Subcutaneous abdominal adipose tissue (tissue), 5 donors: ENCODE measurements at regions not wholly inside any gene's neighbourhood (a gene's known extent, or its start where the extent isn't known, plus 50 kb on each side); places are given as distances from the start of the nearest gene placed in this dataset.
"Not testable (repeated sequence)": the region's sequence is repeated elsewhere in the genome, so short reads cannot be mapped to it uniquely, and the experiment has no call there.

Experiments
- H3K27ac ChIP-seq: one replicate; pipeline ENCODE4 v1.7.0; 2013; ENCODE audit warnings: low read depth, mild to moderate bottlenecking, inconsistent platforms, low read length, moderate library complexity
- H3K27me3 ChIP-seq, 5 donors: one replicate each; pipeline ENCODE4 v1.7.0; 2013; ENCODE audit warnings: low read length in 5 of 5, inconsistent platforms in 1 of 5; ENCODE audit not compliant: control insufficient read depth in 5 of 5, insufficient read depth in 4 of 5
- H3K36me3 ChIP-seq, 5 donors: one replicate each; pipeline ENCODE4 v1.7.0; 2013; ENCODE audit warnings: low read length in 5 of 5; ENCODE audit not compliant: control insufficient read depth in 5 of 5, insufficient read depth in 5 of 5
- H3K4me1 ChIP-seq, 5 donors: one replicate each; pipeline ENCODE4 v1.7.0; 2013; ENCODE audit warnings: low read length in 5 of 5, mild to moderate bottlenecking in 3 of 5, moderate library complexity in 1 of 5; ENCODE audit not compliant: control insufficient read depth in 5 of 5, insufficient read depth in 5 of 5
- H3K4me3 ChIP-seq, 5 donors: one replicate each; pipeline ENCODE4 v1.7.0; 2013; ENCODE audit warnings: low read length in 5 of 5, low read depth in 1 of 5
- H3K9ac ChIP-seq, 5 donors: one replicate each; pipeline ENCODE4 v1.7.0; 2013; ENCODE audit warnings: low read length in 5 of 5, mild to moderate bottlenecking in 4 of 5, moderate library complexity in 3 of 5
- H3K9me3 ChIP-seq, 5 donors: one replicate each; pipeline ENCODE4 v1.7.0; 2013; ENCODE audit warnings: low read length in 5 of 5; ENCODE audit not compliant: control insufficient read depth in 5 of 5
- donor health status: healthy.
- donor health status: healthy.
- donor health status: healthy.
- donor health status: healthy.
- donor health status: healthy.

- not testable (repeated sequence) for H3K9ac ChIP-seq, H3K9me3 ChIP-seq, H3K27ac ChIP-seq, H3K27me3 ChIP-seq, H3K36me3 ChIP-seq, H3K4me3 ChIP-seq
- H3K4me1 ChIP-seq: peaks cover 0 to 21% (median 17%) of the 10 kb centered on the region in 5 donors
These were observed 80.2 kb upstream of the CD28 start for GRCh38 chr2:203626247-203626646.

- Histone ChIP-seq H3K27ac (no peak overlapping the region), H3K4me1 (peaks cover 0 to 24% (median 21%) of the 10 kb centered on the region in 5 donors), H3K27me3 (no peaks in the 10 kb centered on the region), H3K9ac (no peak overlapping the region), H3K36me3 (no peaks in the 10 kb centered on the region), H3K4me3 (no peak overlapping the region), H3K9me3 (no peaks in the 10 kb centered on the region)
These were observed 79.3 kb upstream of the CD28 start for GRCh38 chr2:203626952-203627681.

GRCh38 chr2:203629699-203630098, 76.7 kb upstream of the CD28 start:
- H3K9ac ChIP-seq: no peak overlapping the region
- H3K27ac ChIP-seq: no peak overlapping the region
- no peaks in the 10 kb centered on the region for H3K36me3 ChIP-seq
- no peaks in the 10 kb centered on the region for H3K9me3 ChIP-seq
- H3K4me1 ChIP-seq: peaks cover 0 to 24% (median 21%) of the 10 kb centered on the region in 5 donors
- H3K4me3 ChIP-seq: no peak overlapping the region
- no peaks in the 10 kb centered on the region for H3K27me3 ChIP-seq

GRCh38 chr2:203631068-203631757, 75.2 kb upstream of the CD28 start:
- Histone ChIP-seq H3K9me3 (no peaks in the 10 kb centered on the region), H3K36me3 (no peaks in the 10 kb centered on the region), H3K27ac (no peak overlapping the region), H3K27me3 (no peaks in the 10 kb centered on the region), H3K4me1 (peaks cover 0 to 24% (median 21%) of the 10 kb centered on the region in 5 donors), H3K4me3 (no peak overlapping the region), H3K9ac (no peak overlapping the region)

- peak overlapping the region in 1 of 5 donors; percentile 45 for H3K9ac ChIP-seq
- no peaks in the 10 kb centered on the region for H3K27me3 ChIP-seq
- peak overlapping the region in 1 of 5 donors; percentile 7 for H3K4me3 ChIP-seq
- no peaks in the 10 kb centered on the region for H3K36me3 ChIP-seq
- no peaks in the 10 kb centered on the region for H3K9me3 ChIP-seq
- H3K27ac ChIP-seq: peak overlapping the region; percentile 4
- peaks cover 0 to 18% (median 16%) of the 10 kb centered on the region in 5 donors for H3K4me1 ChIP-seq
These were observed 69.6 kb upstream of the CD28 start for GRCh38 chr2:203636588-203637470.

GRCh38 chr2:203637471-203638167, 68.8 kb upstream of the CD28 start:
- peak overlapping the region in 1 of 5 donors; percentile 45 for H3K9ac ChIP-seq
- no peaks in the 10 kb centered on the region for H3K27me3 ChIP-seq
- no peaks in the 10 kb centered on the region for H3K36me3 ChIP-seq
- peaks cover 0 to 18% (median 16%) of the 10 kb centered on the region in 5 donors for H3K4me1 ChIP-seq
- H3K9me3 ChIP-seq: no peaks in the 10 kb centered on the region
- peak overlapping the region; percentile 4 for H3K27ac ChIP-seq
- no peak overlapping the region for H3K4me3 ChIP-seq

- not testable (repeated sequence) for H3K9me3 ChIP-seq, H3K27me3 ChIP-seq, H3K9ac ChIP-seq, H3K4me3 ChIP-seq, H3K27ac ChIP-seq, H3K36me3 ChIP-seq
- H3K4me1 ChIP-seq: peaks cover 0 to 17% (median 14%) of the 10 kb centered on the region in 5 donors
These were observed 64.6 kb upstream of the CD28 start for GRCh38 chr2:203641865-203642264.

GRCh38 chr2:203642841-203643240, 63.6 kb upstream of the CD28 start:
- not testable (repeated sequence) for H3K27me3 ChIP-seq, H3K36me3 ChIP-seq, H3K9me3 ChIP-seq

GRCh38 chr2:203645831-203646230, 60.6 kb upstream of the CD28 start:
- Histone ChIP-seq H3K27ac (no peak overlapping the region), H3K9me3 (no peaks in the 10 kb centered on the region), H3K9ac (no peak overlapping the region), H3K4me1 (peaks cover 5 to 28% (median 26%) of the 10 kb centered on the region in 5 donors), H3K4me3 (no peak overlapping the region), H3K27me3 (no peaks in the 10 kb centered on the region), H3K36me3 (no peaks in the 10 kb centered on the region)

More at GRCh38 chr2:203642841-203643240, 63.6 kb upstream of the CD28 start:
- not testable (repeated sequence) for H3K27ac ChIP-seq, H3K4me3 ChIP-seq, H3K9ac ChIP-seq, H3K4me1 ChIP-seq
